IMR-90 (cell line): ENCODE measurements at regions not wholly inside any gene's neighbourhood (a gene's known extent, or its start where the extent isn't known, plus 50 kb on each side); places are given as distances from the start of the nearest gene placed in this dataset.
"Not testable (repeated sequence)": the region's sequence is repeated elsewhere in the genome, so short reads cannot be mapped to it uniquely, and the experiment has no call there.

ENCODE experiments used
- ATAC-seq: fragments of 200-7000 bp; cut with Tn5 transposase; 2 replicates; pipeline ENCODE4 v1.9.1; 2020; ENCODE audit warnings: low read depth, mild to moderate bottlenecking, moderate library complexity
- BruUV-seq: library from RNA; stranded (reverse); fragments of 400-500 nt; replicated peaks from 2 replicates; lab custom pipeline; 2021; lab: Mats Ljungman, UMichigan
- CTCF ChIA-PET: fragments of 300-600 bp; formaldehyde crosslinking; extraction: SDS; loops from one replicate; lab custom pipeline; 2021; ENCODE audit warnings: antibody characterized with exemption; lab: Yijun Ruan, JAX
- POLR2A ChIA-PET: fragments of 300-600 bp; sonication (Branson Sonifier 250); formaldehyde crosslinking; loops from one replicate; lab custom pipeline; 2022; ENCODE audit warnings: antibody characterized with exemption; ENCODE audit not compliant: unreplicated experiment; lab: Charles Lee
- DNase-seq: peaks from one replicate; pipeline ENCODE4 v3.0.0; 2013
- H2AFZ ChIP-seq: replicated peaks from 2 replicates; pipeline ENCODE3; 2013; ENCODE audit warnings: low read length, mild to moderate bottlenecking; ENCODE audit not compliant: poor library complexity
- H2AK5ac ChIP-seq: 2 replicates; pipeline ENCODE4 v1.6.1; 2013; ENCODE audit warnings: low read depth, low read length, inconsistent platforms
- H2AK9ac ChIP-seq: replicated peaks from 2 replicates; pipeline ENCODE3; 2013; ENCODE audit warnings: mild to moderate bottlenecking, low read depth, low read length, moderate library complexity; ENCODE audit not compliant: poor library complexity
- H2BK120ac ChIP-seq: 2 replicates; pipeline ENCODE4 v1.6.1; 2013; ENCODE audit warnings: low read depth, low read length, inconsistent platforms
- H2BK15ac ChIP-seq: 3 replicates; pipeline ENCODE4 v1.6.1; 2013; ENCODE audit warnings: low read depth, low read length, inconsistent platforms
- H2BK20ac ChIP-seq: 2 replicates; pipeline ENCODE4 v1.6.1; 2013; ENCODE audit warnings: low read depth, mild to moderate bottlenecking, inconsistent platforms, low read length, moderate library complexity
- H2BK5ac ChIP-seq: 2 replicates; pipeline ENCODE4 v1.6.1; 2013; ENCODE audit warnings: mild to moderate bottlenecking, low read depth, low read length, inconsistent platforms; ENCODE audit not compliant: poor library complexity, severe bottlenecking
- H3K14ac ChIP-seq: replicated peaks from 2 replicates; pipeline ENCODE4 v1.6.1; 2013; ENCODE audit warnings: low read depth, low read length, inconsistent platforms
- H3K18ac ChIP-seq: 2 replicates; pipeline ENCODE4 v1.6.1; 2013; ENCODE audit warnings: low read depth, low read length, control low read depth
- H3K23ac ChIP-seq: 2 replicates; pipeline ENCODE4 v1.6.1; 2013; ENCODE audit warnings: low read depth, low read length, inconsistent platforms
- H3K27ac ChIP-seq: 2 replicates; pipeline ENCODE4 v1.5.1; 2013; ENCODE audit warnings: mild to moderate bottlenecking, control low read depth, low read length; ENCODE audit not compliant: insufficient read depth
- H3K27me3 ChIP-seq: 2 replicates; pipeline ENCODE4 v1.6.1; 2013; ENCODE audit warnings: low read length; ENCODE audit not compliant: control insufficient read depth, insufficient read depth
- H3K36me3 ChIP-seq: 2 replicates; pipeline ENCODE4 v1.6.1; 2013; ENCODE audit warnings: low read length, mixed read lengths; ENCODE audit not compliant: control insufficient read depth, insufficient read depth
- H3K4ac ChIP-seq: 2 replicates; pipeline ENCODE4 v1.6.1; 2013; ENCODE audit warnings: low read depth, low read length, inconsistent platforms
- H3K4me1 ChIP-seq: 2 replicates; pipeline ENCODE4 v1.6.1; 2013; ENCODE audit warnings: low read length, mixed read lengths; ENCODE audit not compliant: control insufficient read depth, insufficient read depth
- H3K4me2 ChIP-seq: 2 replicates; pipeline ENCODE4 v1.6.1; 2013; ENCODE audit warnings: low read depth, mild to moderate bottlenecking, control low read depth, low read length, moderate library complexity
- H3K4me3 ChIP-seq: 2 replicates; pipeline ENCODE4 v1.5.1; 2013; ENCODE audit warnings: low read depth, mild to moderate bottlenecking, control low read depth, low read length, moderate library complexity; ENCODE audit not compliant: insufficient read depth
- H3K56ac ChIP-seq: 2 replicates; pipeline ENCODE4 v1.6.1; 2013; ENCODE audit warnings: low read length, inconsistent platforms; ENCODE audit not compliant: insufficient read depth; ENCODE audit errors: extremely low read depth
- H3K79me1 ChIP-seq, 2 experiments: 2 replicates each; pipeline ENCODE4 v1.6.1; 2013; ENCODE audit warnings: low read length in 2 of 2, inconsistent platforms in 1 of 2, low read depth in 1 of 2
- H3K9ac ChIP-seq: 2 replicates; pipeline ENCODE4 v1.6.1; 2013; ENCODE audit warnings: low read depth, low read length, control low read depth
- H3K9me1 ChIP-seq: 2 replicates; pipeline ENCODE4 v1.6.1; 2013; ENCODE audit warnings: low read length, inconsistent platforms; ENCODE audit not compliant: insufficient read depth
- H3K9me3 ChIP-seq: 2 replicates; pipeline ENCODE4 v1.6.1; 2013; ENCODE audit warnings: low read length; ENCODE audit not compliant: control insufficient read depth, insufficient read depth
- H4K20me1 ChIP-seq: 2 replicates; pipeline ENCODE4 v1.6.1; 2013; ENCODE audit warnings: low read length, inconsistent platforms; ENCODE audit not compliant: insufficient read depth
- H4K5ac ChIP-seq: 2 replicates; pipeline ENCODE4 v1.6.1; 2013; ENCODE audit warnings: mild to moderate bottlenecking, low read depth, low read length, control low read depth
- H4K8ac ChIP-seq, 2 experiments: 2 replicates each; pipeline ENCODE4 v1.6.1; 2013; ENCODE audit warnings: low read depth in 2 of 2, low read length in 2 of 2, control low read depth in 1 of 2, inconsistent platforms in 1 of 2
- H4K91ac ChIP-seq: 2 replicates; pipeline ENCODE4 v1.6.1; 2013; ENCODE audit warnings: low read depth, low read length, inconsistent platforms; ENCODE audit not compliant: insufficient read depth
- WGBS, 2 experiments: methylation state at CpG; one replicate each; pipeline versions ENCODE4 v1.1.5 to v1.1.7; 2013; ENCODE audit warnings: missing lambda C conversion rate in 2 of 2; ENCODE audit not compliant: insufficient read length in 1 of 2; ENCODE audit errors: extremely low coverage in 2 of 2; 5-methylcytosine and 5-hydroxymethylcytosine counted together
- dilution Hi-C: fragments of 300-500 bp; cut with HindIII; formaldehyde crosslinking; loops from one replicate; pipeline ENCODE4 v1.14.3; 2018; ENCODE audit warnings: low sequenced_read_pairs; ENCODE audit not compliant: unreplicated experiment
- in situ Hi-C: fragments of 300-500 bp; cut with MboI; formaldehyde crosslinking; loops from 3 replicates; pipeline ENCODE4 v1.14.3; 2019; ENCODE audit warnings: low sequenced_read_pairs, inconsistent platforms, mixed read lengths
- intact Hi-C: fragments of 100-400 bp; cut with micrococcal nuclease; formaldehyde crosslinking; loops from 2 replicates; pipeline ENCODE4 v1.10.0; 2022

DNA sequence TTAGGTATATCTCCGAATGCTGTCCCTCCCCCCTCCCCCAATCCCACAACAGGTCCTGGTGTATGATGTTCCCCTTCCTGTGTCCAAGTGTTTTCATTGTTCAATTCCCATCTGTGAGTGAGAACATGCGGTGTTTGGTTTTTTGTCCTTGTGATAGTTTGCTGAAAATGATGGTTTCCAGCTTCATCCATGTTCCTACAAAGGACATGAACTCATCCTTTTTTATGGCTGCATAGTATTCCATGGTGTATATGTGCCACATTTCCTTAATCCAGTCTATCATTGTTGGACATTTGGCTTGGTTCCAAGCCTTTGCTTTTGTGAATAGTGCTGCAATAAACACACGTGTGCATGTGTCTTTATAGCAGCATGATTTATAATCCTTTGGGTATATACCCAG, 199.1 kb downstream of the CTH start:
- H3K79me1 ChIP-seq, dilution Hi-C loops, H3K4me1 ChIP-seq, H2BK5ac ChIP-seq, in situ Hi-C loops, H3K27ac ChIP-seq, POLR2A ChIA-PET, ATAC-seq, H3K9me3 ChIP-seq, DNase-seq, H4K5ac ChIP-seq, H3K36me3 ChIP-seq, H4K20me1 ChIP-seq, H3K4me2 ChIP-seq, H3K4ac ChIP-seq, H2AK5ac ChIP-seq, H3K9ac ChIP-seq, H2BK15ac ChIP-seq, intact Hi-C loops, BruUV-seq, H2BK120ac ChIP-seq, H3K27me3 ChIP-seq, H4K91ac ChIP-seq, CTCF ChIA-PET, H2BK20ac ChIP-seq, H3K56ac ChIP-seq, H2AFZ ChIP-seq, H3K14ac ChIP-seq, H3K23ac ChIP-seq, H4K8ac ChIP-seq, H3K18ac ChIP-seq, H3K4me3 ChIP-seq, H3K9me1 ChIP-seq, H2AK9ac ChIP-seq: not testable (repeated sequence)
- no CpG with 5 or more reads among the region's 3 CpGs for WGBS, 2 experiments
